GM21576 (cell line): ENCODE measurements at regions not wholly inside any gene's neighbourhood (a gene's known extent, or its start where the extent isn't known, plus 50 kb on each side); places are given as distances from the start of the nearest gene placed in this dataset.
"Not testable (repeated sequence)": the region's sequence is repeated elsewhere in the genome, so short reads cannot be mapped to it uniquely, and the experiment has no call there.

Experiments used
- ATAC-seq: cut with Tn5 transposase; IDR thresholded peaks from one replicate; pipeline ENCODE4 v1.9.1; 2021; ENCODE audit warnings: mild to moderate bottlenecking, moderate library complexity; ENCODE audit not compliant: unreplicated experiment

GRCh38 chr6:15183979-15184378 is 61.9 kb upstream of the JARID2 start:
- no peak for ATAC-seq

DNA sequence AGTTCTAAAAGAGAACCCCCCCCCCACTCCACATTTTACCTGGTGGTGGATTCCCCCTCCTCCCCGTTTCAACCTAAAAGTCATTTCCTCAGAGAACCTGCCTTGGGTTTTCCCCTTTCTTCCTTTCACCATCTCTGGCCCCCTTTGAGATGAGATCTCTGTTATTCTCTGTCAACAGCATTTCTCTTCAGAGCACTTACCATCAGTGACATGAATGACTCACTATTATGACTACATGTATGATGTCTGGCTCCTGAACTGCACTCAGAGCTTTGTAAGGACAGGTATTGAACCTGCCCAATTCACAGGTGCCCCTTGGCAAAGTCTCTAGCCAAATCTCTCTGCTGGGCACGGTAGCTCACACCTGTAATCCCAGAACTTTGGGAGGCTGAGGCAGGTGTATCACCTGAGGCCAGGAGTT is 61.4 kb upstream of the JARID2 start:
- no peak for ATAC-seq

- ATAC-seq = not testable (repeated sequence)
Measured at GRCh38 chr6:15185111-15185510, 60.8 kb upstream of the JARID2 start.

DNA sequence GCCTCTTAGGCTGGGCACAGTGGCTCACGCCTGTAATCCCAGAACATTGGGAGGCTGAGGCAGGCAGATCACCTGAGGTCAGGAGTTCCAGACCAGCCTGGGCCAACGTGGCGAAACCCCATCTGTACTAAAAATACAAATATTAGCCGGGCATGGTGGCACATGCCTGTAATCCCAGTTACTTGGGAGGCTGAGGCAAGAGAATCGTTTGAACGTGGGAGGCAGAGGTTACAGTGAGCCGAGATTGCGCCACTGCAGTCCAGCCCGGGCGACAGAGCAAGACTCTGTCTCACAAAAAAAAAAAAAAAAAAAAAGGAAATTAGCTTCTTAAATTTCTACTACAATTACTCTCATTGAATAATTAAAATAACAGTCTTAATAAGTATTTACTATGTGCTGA is 52.4 kb upstream of the JARID2 start:
- not testable (repeated sequence) for ATAC-seq

GRCh38 chr6:15194453-15194852 is 51.4 kb upstream of the JARID2 start:
- no peak for ATAC-seq
